ENCODE measurements at regions not wholly inside any gene's neighbourhood (a gene's known extent, or its start where the extent isn't known, plus 50 kb on each side); places are given as distances from the start of the nearest gene placed in this dataset.
"Not testable (repeated sequence)": the region's sequence is repeated elsewhere in the genome, so short reads cannot be mapped to it uniquely, and the experiment has no call there.

DNA sequence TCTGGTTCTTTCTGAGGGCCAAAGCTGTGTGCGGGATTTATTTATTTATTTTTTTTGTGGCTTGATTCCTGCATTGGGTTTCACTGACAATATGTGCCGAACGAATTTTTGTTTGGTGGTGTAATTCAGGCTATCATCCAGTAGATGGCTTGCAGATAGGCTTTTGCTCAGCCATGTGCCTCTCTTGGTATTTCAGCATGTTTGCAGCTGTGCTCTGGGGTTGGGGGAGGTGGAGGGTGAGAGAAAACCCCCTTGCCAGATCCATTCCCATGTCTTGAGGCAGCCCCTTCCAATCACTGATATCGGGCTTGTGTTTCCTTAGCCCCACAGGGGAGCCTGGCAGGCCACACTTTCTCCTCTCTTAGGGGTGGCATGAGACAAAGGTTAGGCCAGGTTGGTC lies 302.4 kb downstream of the PTGER3 start:
- DNase-seq (ENCODE audit: low read depth in 1 of 2, low spot score in 1 of 2) = no peak

DNA sequence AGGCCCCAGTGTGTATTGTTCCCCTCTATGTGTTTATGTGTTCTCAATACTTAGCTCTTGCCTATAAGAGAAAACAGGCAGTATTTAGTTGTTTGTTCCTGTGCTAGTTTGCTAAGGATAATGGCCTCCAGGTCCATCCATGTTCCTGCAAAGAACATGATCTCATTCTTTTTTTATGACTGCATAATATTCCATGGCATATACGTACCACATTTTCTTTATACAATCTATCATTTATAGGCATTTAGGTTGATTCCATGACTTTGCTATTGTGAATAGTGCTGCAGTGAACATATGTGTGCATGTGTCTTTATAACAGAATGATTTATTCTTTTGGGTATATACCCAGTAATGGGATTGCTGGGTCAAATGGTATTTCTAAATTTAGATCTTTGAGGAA lies 301.6 kb downstream of the PTGER3 start:
- not testable (repeated sequence) for DNase-seq (ENCODE audit: low read depth in 1 of 2, low spot score in 1 of 2)

DNA sequence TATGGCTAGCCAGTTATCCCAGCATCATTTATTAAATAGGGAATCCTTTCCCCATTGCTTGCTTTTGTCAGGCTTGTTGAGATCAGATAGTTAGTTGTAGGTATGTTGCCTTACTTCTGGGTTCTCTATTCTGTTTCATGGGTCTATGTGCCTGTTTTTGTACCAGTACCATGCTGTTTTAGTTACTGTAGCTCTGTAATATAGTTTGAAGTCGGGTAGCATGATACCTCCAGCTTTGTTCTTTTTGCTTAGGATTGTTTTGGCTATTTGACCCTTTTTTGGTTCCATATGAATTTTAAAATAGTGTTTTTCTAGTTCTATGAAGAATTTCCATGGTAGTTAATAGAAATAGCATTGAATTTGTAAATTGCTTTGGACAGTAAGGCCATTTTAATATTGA lies 300.5 kb downstream of the PTGER3 start:
- not testable (repeated sequence) for DNase-seq (ENCODE audit: low read depth in 1 of 2, low spot score in 1 of 2)

DNA sequence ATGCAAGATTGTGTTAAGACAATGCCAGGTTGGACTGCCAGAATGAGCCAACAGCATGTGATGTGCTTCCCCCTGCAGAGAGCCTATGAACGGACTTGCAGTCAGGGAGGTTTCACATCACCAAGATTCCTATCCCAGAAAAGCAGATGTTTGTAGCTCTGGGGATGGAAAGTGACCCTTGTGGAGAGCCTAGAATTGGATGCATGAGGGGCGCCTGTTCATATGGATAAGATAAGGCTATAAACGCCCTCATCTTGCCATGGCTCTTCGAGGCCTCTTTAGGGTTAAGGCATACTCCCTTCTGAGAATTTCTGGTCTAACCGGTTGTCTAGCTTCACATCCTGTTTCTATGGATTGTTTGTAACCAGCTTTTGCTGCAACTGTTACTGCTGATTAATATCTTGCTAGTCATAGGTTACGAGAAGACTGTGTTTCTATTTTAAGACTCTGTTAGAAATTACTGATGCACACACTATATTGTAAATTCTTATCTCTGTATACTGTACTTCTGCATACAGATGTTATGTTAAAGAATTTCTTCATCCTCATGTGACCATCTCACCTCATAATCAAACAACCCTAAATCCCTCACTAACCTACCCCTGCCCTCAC lies 295.8 kb downstream of the PTGER3 start:
- DNase-seq (ENCODE audit: low read depth in 1 of 2, low spot score in 1 of 2) = not testable (repeated sequence)

DNA sequence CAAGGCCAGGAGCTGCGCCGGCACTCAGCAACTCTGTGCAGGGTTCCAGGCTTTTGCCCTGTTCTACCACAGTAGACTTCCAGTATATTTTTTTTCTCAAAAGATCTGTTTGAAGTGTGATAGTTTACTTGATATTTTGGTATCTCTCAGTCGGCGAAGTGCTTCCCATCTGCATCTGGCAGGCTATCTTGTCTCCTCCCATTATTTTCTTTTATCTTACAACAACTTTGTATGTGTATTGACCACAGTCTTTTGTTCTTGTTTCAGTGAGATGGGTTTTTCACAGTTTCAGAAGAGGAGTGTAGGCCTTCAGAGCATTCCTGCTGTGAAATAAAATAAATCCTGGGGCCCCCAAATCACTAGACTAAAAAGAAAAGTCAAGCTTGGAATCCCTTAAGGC lies 292.9 kb downstream of the PTGER3 start:
- DNase-seq (ENCODE audit: low read depth in 1 of 2, low spot score in 1 of 2) = no peak

DNA sequence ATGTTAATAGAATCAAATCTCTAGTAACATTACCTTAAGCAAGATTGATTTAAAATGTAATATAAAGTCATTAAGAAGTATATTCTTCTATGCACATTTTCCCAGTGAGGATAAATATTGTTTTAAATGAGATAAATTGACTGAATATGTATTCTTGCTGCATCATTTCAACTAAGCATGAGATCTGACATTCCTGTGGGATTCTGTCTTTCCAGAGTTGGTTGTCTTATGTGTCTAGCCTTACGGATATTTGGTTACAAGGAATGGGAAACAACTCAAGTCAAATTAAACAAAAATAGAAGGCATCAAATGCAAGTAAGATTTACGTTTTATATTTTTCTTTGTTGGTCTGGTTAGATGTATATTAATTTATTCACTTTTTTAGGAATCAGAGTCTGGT lies 287.5 kb downstream of the PTGER3 start:
- no peak for DNase-seq (ENCODE audit: low read depth in 1 of 2, low spot score in 1 of 2)

DNA sequence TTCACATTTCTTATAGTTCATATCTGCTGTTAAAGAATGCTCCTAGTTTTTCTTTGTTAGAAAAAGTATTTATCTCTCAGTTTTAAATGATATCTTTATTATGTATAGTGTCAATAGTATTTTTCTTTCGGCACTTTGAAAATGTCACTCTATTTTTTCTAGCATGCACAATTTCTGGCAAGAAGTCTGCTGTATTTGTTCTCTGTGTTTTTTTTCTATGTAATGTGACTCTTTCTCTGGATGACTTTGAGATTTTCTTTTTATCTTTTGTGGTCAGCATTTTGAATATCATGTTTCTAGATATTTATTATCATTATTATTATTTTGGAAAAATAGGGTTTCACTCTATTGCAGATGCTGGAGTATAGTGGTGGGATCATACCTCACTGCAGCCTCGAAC lies 285.2 kb downstream of the PTGER3 start:
- no peak for DNase-seq (ENCODE audit: low read depth in 1 of 2, low spot score in 1 of 2)

DNA sequence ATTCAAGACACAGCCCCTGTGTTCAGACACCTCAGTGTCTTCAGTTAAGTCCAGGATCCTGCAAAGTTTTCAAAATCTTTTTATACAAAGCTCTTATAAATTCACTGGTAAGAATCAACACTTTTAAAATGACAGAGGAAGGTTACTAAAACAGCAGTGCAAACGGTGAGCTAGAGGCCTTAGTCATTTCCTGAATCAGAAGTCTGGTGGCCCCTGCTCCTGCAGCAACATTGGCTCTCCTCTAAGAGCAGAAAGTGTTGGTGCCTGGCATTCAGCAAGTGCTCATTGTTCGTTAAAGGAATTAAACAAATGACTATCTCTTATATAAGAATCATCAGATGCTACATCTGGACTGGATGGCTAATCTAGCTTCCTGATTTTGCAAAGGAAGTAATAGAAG lies 282.9 kb downstream of the PTGER3 start:
- DNase-seq (ENCODE audit: low read depth in 1 of 2, low spot score in 1 of 2) = no peak

DNA sequence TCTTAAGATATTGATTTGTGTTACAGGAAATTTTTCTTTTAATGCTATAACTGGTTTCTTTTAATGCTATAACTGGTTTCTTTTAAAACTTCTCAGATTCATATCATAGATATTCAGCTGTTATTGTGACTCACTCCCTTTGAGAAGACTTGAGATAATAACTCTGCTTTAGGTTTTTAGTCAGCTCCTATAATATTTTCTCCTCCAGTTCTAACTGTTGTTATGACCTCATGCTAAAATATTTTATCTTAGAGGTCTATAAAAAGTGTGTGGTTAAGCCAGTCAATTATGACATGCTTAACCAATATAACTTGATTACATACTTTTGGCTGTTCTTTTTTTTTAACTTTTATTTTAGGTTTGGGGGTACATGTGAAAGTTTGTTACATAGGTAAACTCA lies 280.2 kb downstream of the PTGER3 start:
- no peak for DNase-seq (ENCODE audit: low read depth in 1 of 2, low spot score in 1 of 2)

DNA sequence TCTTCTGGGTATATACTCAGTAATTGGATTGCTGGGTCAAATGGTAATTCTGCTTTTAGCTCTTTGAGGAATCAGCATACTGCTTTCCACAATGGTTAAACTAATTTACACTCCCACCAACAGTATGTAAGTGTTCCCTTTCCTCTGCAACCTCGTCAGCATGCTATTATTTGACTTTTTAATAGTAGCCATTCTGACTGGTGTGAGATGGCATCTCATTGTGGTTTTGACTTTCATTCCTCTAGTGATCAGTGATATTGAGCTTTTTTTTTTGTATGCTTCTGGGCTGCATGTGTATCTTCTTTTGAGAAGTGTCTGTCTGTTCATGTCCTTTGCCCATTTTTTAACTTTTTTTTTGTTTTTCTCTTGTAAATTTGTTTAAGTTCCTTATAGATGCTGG lies 279.4 kb downstream of the PTGER3 start:
- no peak for DNase-seq (ENCODE audit: low read depth in 1 of 2, low spot score in 1 of 2)

DNA sequence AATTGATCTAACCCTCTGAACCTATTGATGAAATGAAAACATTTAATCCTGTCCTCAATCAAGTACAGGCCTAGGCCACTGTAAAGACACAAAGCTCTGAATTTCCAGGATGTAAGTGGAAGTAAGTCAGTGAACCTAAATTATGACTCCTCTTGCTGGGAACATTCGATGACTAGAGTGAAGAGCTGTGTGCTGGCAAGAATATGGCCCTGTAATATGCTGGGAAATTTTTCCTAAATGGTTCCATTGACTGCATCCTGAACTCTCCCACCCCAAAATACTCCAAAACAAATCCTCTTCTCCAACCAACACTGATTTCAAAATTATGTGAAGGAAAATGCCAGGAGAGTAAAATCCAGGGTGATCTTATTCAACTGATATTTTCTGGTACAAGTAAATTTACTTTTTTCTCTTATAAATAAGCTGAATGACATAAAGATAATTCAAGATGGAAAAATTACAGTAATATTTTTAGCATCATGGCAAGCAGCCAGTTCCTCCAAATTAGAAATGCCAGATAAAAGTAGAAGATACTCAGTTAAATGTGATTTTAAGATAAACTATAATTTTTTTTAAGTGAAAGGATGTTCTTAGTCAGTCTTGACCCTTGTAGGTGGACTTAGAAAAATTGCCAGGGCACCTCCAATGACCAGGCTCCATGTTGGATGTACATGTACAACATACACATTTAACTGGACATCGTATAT lies 269.4 kb downstream of the PTGER3 start:
- no peak for DNase-seq (ENCODE audit: low read depth in 1 of 2, low spot score in 1 of 2)

DNA sequence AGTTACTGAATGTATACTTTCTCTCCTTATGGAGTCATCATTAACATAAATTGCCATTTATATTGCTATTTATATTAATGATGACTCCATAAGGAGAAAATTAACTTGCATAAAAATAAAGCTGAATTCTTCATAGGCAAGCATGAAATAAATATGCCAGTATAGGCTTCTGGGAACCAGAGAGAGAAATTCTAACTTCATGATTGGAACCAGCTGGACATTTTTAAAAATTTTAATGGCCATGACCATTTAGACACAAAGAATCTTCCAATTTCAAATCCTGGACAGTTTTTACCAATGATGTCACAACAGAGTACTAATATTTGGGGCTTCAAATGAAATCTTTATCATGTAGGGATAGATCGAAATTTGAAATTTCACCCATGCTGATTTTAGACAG lies 268.7 kb downstream of the PTGER3 start:
- no peak for DNase-seq (ENCODE audit: low read depth in 1 of 2, low spot score in 1 of 2)

DNA sequence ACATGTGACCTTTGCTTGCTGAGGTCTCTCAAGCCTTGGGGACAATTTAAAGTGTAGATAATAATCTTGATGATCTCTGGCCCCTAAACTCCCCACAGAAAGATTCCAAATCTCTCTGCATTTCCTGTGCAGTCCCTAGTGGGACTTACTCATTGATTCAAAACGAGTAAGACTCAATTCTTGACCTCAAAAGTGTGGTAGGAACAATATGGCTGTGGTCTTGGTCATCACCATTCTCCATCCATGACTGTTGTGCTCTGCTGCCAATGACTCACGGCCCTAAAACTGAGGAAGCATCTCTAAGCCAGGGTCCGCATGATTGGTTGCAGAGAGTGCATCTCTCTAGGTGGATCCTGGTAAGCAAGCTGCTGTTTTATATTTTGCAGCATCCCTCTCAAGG lies 268.0 kb downstream of the PTGER3 start:
- no peak for DNase-seq (ENCODE audit: low read depth in 1 of 2, low spot score in 1 of 2)

DNA sequence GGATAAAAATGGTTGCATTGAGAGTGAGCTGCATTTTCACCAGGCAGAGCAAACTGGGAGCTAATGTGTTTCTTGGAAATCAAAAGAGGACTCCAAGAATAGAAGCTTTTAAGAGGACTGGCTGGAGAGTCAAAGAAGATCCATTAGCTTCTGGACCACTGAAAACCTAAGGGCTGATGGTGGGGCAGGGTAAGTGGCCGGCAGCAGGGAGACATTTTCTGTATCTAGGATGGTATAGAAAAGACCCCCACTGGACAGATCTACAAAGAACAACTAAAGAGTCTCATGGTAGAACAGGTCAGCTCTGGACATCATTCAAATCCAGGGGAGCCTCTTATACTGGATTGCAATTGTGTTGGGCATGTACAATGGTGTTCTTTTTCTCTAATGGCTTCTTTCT lies 262.3 kb downstream of the PTGER3 start:
- DNase-seq (ENCODE audit: low read depth in 1 of 2, low spot score in 1 of 2) = no peak

DNA sequence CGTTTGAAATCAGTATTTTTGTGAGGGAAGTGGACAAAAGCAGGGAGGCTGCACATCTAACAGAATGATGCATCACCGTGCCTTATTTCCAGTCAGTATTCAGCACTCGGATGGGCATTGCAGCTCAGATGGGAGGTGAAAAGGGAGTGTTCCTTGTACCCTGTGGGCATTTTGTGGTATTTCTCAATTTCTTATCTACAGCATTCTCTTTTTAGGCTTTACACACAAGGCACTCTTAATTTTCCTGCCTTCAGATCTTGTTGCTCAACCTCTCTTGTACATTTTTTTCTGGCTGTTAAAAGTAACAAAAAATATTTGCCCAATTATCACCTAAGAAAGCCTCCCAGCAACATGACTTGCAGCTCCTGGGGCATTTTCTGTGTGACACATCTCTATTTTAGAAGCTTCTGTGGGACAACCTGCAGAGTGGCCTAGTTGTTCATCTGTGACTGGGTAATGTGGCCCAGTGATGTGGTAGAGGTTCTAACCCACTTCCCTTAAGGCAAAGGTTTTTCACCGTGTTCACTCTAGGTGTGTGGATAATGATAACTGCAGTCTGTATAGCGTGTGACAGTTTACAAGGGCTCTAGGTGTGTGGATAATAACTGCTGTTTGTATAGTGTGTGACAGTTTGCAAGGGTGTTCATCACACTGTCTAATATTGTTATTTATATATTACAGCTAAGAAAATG lies 257.2 kb downstream of the PTGER3 start:
- DNase-seq (ENCODE audit: low read depth in 1 of 2, low spot score in 1 of 2) = no peak

DNA sequence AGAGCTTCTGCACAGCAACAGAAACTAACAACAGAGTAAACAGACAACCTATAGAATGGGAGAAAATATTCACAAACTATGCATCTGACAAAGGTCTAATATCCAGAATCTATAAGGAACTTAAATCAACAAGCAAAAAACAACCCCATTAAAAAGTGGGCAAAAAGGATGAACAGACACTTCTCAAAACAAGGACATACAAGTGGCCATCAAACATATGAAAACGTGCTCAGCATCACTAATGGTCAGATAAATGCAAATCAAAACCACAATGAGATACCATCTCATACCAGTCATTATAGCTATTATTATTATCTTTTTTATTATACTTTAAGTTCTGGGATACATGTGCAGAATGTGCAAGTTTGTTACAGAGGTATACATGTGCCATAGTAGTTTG lies 252.6 kb downstream of the PTGER3 start:
- DNase-seq (ENCODE audit: low read depth in 1 of 2, low spot score in 1 of 2) = not testable (repeated sequence)

DNA sequence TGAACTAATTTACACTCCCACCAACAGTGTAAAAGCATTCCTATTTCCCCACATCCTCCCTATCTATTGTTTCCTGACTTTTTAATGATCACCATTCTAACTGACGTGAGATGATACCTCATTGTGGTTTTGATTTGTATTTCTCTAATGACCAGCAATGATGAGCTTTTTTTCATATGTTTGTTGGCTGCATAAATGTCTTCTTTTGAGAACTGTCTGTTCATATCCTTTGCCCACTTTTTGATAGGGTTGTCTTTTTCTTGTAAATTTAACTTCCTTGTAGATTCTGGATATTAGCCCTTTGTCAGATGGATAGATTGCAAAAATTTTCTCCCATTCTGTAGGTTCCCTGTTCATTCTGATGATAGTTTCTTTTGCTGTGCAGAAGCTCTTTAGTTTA lies 251.3 kb downstream of the PTGER3 start:
- DNase-seq (ENCODE audit: low read depth in 1 of 2, low spot score in 1 of 2) = not testable (repeated sequence)

DNA sequence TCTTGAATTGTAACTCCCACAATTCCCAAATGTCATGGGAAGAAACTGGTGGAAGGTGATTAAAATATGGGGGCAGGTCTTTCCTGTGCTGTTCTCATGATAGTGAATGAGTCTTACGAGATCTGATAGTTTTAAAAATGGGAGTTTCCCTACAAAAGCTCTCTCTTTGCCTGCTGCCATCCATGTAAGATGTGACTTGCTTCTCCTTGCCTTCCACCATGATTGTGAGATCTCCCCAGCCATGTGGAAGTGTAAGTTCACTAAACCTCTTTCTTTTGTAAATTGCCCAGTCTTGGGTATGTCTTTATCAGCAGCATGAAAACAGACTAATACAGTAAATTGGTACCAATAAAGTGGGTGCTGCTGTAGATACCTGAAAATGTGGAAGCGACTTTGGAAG lies 245.0 kb downstream of the PTGER3 start:
- DNase-seq (ENCODE audit: low read depth in 1 of 2, low spot score in 1 of 2) = not testable (repeated sequence)

DNA sequence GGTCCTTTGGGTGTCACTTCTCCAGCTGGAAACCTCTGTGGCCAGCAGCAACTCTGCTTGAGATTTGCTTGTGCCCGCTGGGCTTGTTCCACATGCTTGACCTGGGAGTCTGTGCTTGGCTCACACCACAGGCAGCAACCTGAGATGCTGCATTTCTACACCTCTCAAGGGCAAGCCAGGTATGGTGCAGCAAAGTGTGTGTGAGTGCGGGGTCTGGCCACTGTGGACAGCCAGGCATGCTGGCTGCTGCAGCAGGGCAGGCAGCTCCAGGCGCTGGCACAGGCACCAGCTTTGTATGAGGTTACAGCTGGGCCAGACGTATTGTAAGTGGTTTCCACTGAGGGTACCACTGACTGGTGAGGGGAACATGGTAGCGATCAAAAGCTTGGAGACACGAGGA lies 242.0 kb downstream of the PTGER3 start:
- no peak for DNase-seq (ENCODE audit: low read depth in 1 of 2, low spot score in 1 of 2)

DNA sequence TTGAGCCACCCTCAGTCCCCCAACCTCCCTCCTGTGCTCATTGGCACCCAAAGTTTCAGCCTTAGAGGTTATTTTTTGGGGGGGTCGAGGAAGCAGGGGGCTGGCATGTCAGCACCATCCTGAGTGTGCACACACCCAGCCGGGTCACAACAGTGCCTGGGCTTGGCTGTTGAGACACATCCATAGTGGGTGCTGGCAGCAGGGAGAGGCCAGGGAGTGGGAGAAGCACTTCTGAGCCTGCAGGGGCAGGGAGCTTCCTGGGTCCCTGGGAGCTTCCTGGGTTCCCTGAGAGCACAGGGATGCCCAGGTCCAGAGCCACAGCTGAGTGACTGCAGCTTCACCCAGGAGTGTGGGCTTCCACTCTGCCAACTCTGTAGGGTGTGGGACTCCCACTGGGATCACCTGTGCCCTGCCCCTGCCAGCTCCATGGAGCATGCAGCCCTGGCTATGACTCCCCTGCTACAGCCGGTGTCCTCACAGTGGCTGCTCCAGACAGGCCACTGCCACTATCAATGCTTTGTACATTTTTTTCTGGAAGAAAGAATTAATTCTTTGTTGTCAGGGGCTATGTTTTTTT lies 240.4 kb downstream of the PTGER3 start:
- no peak for DNase-seq (ENCODE audit: low read depth in 1 of 2, low spot score in 1 of 2)

DNA sequence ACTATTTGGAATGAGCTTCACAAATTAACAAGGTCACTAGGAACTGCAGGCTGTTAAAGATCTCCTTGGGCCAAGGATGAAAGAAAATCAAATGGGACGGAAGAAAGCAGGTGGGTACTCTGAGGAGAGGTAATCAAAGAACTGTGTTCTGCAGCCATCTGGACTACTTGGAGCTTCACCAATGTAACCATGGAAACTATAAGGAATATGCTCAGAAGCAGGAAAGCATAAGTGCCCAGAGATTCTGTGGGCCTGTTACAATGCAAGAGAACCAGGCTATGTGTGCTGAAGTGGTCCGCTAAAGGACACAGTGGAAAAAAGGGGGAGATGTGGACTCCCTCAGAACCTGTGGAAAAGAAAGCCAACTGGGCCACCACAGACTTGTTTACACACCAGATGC lies 238.5 kb downstream of the PTGER3 start:
- DNase-seq (ENCODE audit: low read depth in 1 of 2, low spot score in 1 of 2) = no peak

DNA sequence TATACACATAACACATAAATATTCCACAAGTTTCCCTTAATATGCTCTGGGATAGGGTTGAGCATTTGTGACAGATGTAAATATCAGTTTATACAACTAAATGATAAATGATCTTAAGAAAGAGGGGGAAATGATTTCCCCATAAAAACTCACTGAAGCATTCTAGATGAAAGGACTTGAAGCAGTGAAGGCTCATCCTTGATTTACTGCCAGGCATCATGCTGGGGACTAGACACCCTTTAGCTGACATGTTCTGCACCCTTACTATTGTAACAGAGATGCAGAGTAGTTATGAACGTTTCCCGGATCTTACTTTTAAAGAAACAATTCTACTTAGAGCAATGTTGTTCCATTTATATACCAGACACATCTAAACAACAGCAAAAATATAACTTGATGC lies 235.8 kb downstream of the PTGER3 start:
- no peak for DNase-seq (ENCODE audit: low read depth in 1 of 2, low spot score in 1 of 2)
